ENCODE measurements at regions not wholly inside any gene's neighbourhood (a gene's known extent, or its start where the extent isn't known, plus 50 kb on each side); places are given as distances from the start of the nearest gene placed in this dataset.
"Not testable (repeated sequence)": the region's sequence is repeated elsewhere in the genome, so short reads cannot be mapped to it uniquely, and the experiment has no call there.

DNA sequence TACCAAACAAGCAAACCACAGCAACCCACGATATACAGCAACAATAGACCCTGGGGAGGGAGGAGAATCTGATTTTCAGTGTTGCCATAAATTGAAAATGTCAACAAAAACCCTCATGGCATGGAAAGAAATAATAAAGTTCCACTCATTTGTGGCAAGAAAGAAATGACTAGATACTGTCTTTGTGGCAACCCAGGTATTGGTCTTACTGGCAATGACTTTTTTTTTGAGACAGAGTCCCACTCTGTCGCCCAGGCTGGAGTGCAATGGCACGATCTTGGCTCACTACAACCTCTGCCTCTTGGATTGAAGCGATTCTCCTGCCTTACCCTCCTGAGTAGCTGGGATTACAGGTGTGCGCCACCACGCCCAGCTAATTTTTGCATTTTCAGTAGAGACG lies 204.0 kb downstream of the NPIPA7 start:
- H3K36me3 Mint-ChIP-seq (ENCODE audit: low read depth); H3K4me1 Mint-ChIP-seq (ENCODE audit: low read depth); H3K9me3 Mint-ChIP-seq; H3K4me3 Mint-ChIP-seq; H3K27me3 Mint-ChIP-seq; H3K27ac Mint-ChIP-seq; intact Hi-C loops (cut with micrococcal nuclease): not testable (repeated sequence)

DNA sequence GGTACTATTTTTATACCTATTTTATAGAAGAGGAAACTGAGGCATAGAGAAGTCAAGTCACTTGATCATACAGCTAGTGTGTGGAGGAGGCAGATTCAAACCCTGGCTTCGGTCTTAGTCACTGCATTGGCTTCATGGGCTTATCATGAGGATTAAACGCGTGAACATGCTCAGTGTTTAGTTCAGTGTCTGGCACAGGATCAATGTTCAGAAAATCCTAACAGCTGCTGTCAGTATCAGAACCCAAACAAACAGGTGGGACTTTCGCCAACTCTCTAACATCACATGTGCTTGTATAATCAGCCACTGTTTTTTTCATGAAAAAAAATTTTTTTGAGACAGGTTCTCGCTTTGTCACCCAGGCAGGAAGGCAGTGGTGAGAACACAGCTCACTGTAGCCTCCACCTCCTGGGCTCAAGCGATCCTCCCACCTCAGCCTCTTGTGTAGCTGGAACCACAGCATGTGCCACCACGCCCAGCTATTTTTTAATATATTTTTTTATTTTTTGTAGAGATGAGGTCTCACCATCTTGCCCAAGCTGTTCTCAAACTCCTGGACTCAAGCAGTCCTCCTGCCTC lies 207.2 kb downstream of the NPIPA7 start:
- H3K9me3 Mint-ChIP-seq; intact Hi-C loops (cut with micrococcal nuclease); H3K27me3 Mint-ChIP-seq; H3K27ac Mint-ChIP-seq; H3K36me3 Mint-ChIP-seq (ENCODE audit: low read depth); H3K4me3 Mint-ChIP-seq; H3K4me1 Mint-ChIP-seq (ENCODE audit: low read depth): not testable (repeated sequence)

- intact Hi-C loops (cut with micrococcal nuclease): not testable (repeated sequence)
Observed at GRCh38 chr16:16586969-16587368, 208.0 kb downstream of the NPIPA7 start.

DNA sequence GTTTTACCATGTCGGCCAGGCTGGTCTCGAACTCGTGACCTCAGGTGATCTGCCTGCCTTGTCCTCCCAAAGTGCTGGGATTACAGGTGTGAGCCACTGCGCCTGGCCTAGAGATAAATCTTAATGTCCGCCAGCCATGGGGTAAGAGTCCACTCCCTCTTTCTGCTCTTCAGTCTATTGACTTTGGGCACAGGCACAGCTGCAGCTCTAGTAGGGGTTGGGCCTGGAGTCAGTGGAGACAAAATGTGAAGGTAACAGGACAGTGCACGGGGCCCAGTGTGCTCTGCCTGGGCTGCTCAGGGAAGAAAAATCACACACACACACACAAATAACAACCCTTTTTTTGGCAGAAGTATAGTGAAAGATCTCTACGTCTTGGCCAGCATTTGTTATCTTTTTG lies 209.5 kb downstream of the NPIPA7 start:
- H3K27ac Mint-ChIP-seq; H3K4me1 Mint-ChIP-seq (ENCODE audit: low read depth); H3K4me3 Mint-ChIP-seq; H3K9me3 Mint-ChIP-seq; H3K27me3 Mint-ChIP-seq; H3K36me3 Mint-ChIP-seq (ENCODE audit: low read depth); intact Hi-C loops (cut with micrococcal nuclease): not testable (repeated sequence)

More at GRCh38 chr16:16586969-16587368, 208.0 kb downstream of the NPIPA7 start:
- not testable (repeated sequence) for H3K4me1 Mint-ChIP-seq (ENCODE audit: low read depth); H3K36me3 Mint-ChIP-seq (ENCODE audit: low read depth); H3K4me3 Mint-ChIP-seq; H3K27ac Mint-ChIP-seq; H3K27me3 Mint-ChIP-seq; H3K9me3 Mint-ChIP-seq

DNA sequence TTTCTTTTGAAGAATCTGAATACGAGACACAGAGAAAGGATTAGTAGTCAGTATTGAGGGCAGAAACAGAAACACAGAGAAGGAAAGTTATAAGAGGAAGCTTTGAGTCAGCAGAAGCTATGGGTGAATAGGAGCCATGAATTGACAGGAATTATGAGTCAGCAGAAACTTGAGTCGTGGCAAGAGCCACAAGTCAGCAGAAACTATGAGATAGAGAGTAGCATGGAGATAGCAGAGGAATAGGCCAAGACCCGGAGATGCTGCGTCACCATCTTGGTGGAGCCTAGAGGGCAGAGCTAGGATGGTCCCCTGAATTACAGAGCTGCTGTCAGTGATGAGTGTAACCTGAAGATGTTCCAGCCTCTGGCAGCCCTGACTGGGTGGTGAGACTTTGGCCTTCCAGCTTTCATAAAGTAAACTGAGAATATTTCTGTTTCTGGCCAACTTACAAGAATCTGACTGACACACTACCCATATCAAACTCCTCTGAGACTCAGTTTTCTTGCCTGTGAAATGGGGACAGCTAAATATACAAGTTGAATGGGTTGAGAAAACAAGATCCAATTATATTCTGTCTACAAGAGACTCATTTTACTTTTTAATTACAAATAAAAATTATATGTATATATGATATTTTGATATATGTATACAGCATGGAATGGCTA lies 211.8 kb downstream of the NPIPA7 start:
- intact Hi-C loops (cut with micrococcal nuclease); H3K9me3 Mint-ChIP-seq; H3K27me3 Mint-ChIP-seq; H3K27ac Mint-ChIP-seq; H3K4me3 Mint-ChIP-seq; H3K4me1 Mint-ChIP-seq (ENCODE audit: low read depth); H3K36me3 Mint-ChIP-seq (ENCODE audit: low read depth): not testable (repeated sequence)

- H3K4me1 Mint-ChIP-seq (ENCODE audit: low read depth); H3K9me3 Mint-ChIP-seq; H3K4me3 Mint-ChIP-seq; H3K27ac Mint-ChIP-seq; H3K36me3 Mint-ChIP-seq (ENCODE audit: low read depth); H3K27me3 Mint-ChIP-seq; intact Hi-C loops (cut with micrococcal nuclease): not testable (repeated sequence)
Observed at GRCh38 chr16:16593156-16593863, 214.4 kb downstream of the NPIPA7 start.

- H3K9me3 Mint-ChIP-seq; intact Hi-C loops (cut with micrococcal nuclease); H3K27ac Mint-ChIP-seq; H3K36me3 Mint-ChIP-seq (ENCODE audit: low read depth); H3K4me1 Mint-ChIP-seq (ENCODE audit: low read depth); H3K27me3 Mint-ChIP-seq; H3K4me3 Mint-ChIP-seq: not testable (repeated sequence)
Observed at GRCh38 chr16:16595029-16595718, 216.2 kb downstream of the NPIPA7 start.

DNA sequence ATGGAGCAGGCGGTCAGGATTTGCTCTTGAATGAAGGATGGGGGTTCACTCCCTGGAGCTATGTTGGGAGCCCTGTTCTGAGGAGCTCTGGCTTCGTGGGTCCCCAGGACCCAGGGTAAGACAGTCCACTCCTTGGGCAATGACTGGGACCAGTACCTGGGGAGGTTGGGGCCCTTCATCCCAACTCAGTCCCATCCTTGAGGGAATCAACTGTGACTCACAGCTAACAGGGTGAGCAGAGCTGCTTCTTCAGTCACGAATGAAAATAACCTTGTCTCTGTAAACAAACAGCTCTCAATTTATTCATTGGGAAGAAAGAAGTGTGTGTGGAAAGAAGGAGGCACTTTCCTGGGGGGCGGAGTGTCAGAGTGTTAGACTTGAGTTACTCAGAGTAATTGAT lies 222.3 kb downstream of the NPIPA7 start:
- H3K9me3 Mint-ChIP-seq; H3K27me3 Mint-ChIP-seq; H3K36me3 Mint-ChIP-seq (ENCODE audit: low read depth); H3K27ac Mint-ChIP-seq; H3K4me1 Mint-ChIP-seq (ENCODE audit: low read depth); H3K4me3 Mint-ChIP-seq; intact Hi-C loops (cut with micrococcal nuclease): not testable (repeated sequence)

DNA sequence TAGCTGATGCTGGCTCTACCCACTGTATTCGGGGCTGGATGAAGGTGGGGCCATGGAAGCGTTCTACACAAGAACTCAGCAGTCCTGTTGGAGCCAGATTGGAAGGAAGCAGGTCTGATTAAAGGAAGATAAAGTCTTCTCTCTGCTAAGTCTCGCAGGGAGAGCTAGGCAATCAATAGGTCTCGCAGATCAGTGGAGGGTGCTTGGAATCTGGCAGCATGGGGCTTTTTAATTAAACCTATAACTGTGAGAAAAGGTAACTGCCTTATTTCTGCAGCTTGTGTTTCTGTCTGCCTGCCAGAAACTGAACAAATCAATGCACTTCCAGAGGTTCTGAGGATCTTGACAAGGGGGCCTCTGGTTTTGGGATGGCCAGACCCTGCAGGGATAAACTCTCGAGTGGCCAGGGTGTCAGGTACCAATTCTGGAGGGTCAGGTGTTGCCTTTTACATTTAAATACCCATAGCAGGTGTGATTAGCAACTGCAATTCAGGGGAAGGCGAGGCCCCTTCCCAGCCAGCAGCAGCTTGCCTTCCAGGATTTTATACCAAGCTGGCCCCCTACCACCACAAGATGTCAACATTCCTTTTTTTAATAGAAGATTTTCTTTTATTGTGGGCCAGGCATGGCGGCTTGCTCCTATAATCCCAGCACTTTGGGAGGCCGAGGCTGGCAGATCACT lies 228.6 kb downstream of the NPIPA7 start:
- intact Hi-C loops (cut with micrococcal nuclease); H3K36me3 Mint-ChIP-seq (ENCODE audit: low read depth): not testable (repeated sequence)

DNA sequence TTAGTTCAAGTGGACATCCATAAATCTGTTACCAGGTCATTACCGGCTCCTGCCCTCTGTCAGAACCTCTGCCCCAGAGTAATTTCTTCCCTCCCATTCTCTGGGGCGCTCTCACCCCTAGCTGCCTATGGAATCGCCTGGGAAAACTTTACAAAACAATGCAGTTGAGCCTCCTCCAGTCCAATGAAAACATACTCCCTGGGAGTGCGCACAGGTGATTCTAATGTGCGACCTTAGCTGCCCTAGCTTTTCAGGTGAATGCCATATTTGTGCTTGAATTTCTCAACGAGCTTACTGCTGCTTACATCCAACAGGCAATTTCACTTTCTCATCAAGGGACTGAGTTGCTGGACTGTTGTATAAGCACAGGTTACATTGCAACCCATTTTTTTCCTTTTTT lies 230.7 kb downstream of the NPIPA7 start:
- H3K27ac Mint-ChIP-seq; H3K27me3 Mint-ChIP-seq; H3K4me3 Mint-ChIP-seq; H3K4me1 Mint-ChIP-seq (ENCODE audit: low read depth); H3K9me3 Mint-ChIP-seq; intact Hi-C loops (cut with micrococcal nuclease); H3K36me3 Mint-ChIP-seq (ENCODE audit: low read depth): not testable (repeated sequence)

More for the DNA sequence above, 228.6 kb downstream of the NPIPA7 start:
- not testable (repeated sequence) for H3K4me3 Mint-ChIP-seq; H3K27ac Mint-ChIP-seq; H3K4me1 Mint-ChIP-seq (ENCODE audit: low read depth); H3K9me3 Mint-ChIP-seq; H3K27me3 Mint-ChIP-seq

DNA sequence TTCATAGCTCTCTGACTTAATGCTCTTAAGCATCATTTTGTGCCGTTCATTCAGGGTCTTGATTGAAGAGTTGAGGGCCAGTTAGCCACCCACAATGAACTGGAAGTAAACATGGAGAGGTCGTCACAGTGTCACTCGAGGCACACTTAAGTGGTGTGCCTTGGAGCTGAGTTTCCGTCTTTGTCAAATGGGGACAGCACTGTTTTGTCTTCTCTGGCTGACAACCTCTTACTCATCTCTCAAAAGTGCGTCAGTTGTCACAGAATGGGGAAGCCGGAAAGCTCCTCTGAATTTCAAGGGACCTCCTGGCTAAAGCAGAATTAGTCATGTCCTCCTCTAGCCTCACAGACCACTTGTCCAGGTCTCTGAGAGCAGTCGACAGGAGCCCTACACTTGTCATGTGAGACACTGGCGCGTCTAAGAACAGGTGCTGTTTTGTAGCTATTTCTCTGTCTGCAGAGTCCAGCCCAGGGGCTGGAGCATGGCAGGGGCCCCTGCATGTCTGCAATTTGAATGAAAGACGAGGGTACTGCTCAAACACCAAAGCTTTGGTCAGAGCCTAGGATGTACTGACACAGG lies 231.5 kb downstream of the NPIPA7 start:
- H3K4me1 Mint-ChIP-seq (ENCODE audit: low read depth); H3K4me3 Mint-ChIP-seq; H3K36me3 Mint-ChIP-seq (ENCODE audit: low read depth); H3K9me3 Mint-ChIP-seq; H3K27me3 Mint-ChIP-seq; intact Hi-C loops (cut with micrococcal nuclease); H3K27ac Mint-ChIP-seq: not testable (repeated sequence)

DNA sequence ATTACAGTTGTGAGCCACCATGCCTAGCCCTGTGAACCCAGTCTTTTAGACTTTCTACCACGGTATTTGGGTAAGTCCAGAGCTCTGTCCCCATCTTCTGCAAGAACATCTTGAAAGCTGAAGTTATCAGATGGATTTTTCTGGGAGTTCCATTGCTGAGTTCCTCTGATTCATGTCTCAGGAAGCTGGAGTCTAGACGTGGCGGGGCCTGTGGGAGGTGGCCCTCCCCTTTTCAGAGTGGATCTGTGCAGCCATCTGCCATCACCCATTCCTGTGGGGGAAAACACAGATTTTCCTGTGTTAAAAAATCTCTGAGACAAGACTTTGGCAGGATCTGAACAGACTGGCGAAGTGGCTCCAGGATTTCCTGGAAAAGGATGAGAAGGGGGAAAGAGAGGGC lies 234.3 kb downstream of the NPIPA7 start:
- H3K36me3 Mint-ChIP-seq (ENCODE audit: low read depth); intact Hi-C loops (cut with micrococcal nuclease); H3K4me3 Mint-ChIP-seq; H3K4me1 Mint-ChIP-seq (ENCODE audit: low read depth); H3K27ac Mint-ChIP-seq; H3K27me3 Mint-ChIP-seq; H3K9me3 Mint-ChIP-seq: not testable (repeated sequence)

DNA sequence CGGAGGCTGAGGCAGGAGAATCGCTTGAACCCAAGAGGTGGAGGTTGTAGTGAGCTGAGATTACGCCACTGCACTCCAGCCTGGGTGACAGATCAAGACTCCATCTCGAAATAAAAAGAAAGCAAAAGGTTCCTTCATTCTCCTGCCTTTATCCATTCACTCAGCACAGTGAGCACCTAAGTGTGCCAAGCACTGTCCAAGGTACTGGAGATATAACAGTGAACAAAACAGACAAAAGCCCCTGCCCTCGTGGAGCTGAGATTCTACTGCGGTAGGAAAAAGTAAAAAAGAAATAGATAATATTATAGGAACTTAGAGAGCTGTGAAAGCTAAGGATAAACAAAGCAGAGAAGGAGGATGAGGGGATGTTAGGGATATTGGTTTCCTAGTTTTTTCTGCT lies 235.5 kb downstream of the NPIPA7 start:
- H3K4me1 Mint-ChIP-seq (ENCODE audit: low read depth); H3K4me3 Mint-ChIP-seq; H3K9me3 Mint-ChIP-seq; H3K27ac Mint-ChIP-seq; intact Hi-C loops (cut with micrococcal nuclease); H3K27me3 Mint-ChIP-seq; H3K36me3 Mint-ChIP-seq (ENCODE audit: low read depth): not testable (repeated sequence)

GRCh38 chr16:16618963-16619465 lies 240.1 kb downstream of the NPIPA7 start:
- H3K27me3 Mint-ChIP-seq; H3K27ac Mint-ChIP-seq; H3K4me1 Mint-ChIP-seq (ENCODE audit: low read depth); H3K36me3 Mint-ChIP-seq (ENCODE audit: low read depth); intact Hi-C loops (cut with micrococcal nuclease); H3K9me3 Mint-ChIP-seq; H3K4me3 Mint-ChIP-seq: not testable (repeated sequence)

Measured in dendritic cell treated with granulocyte-macrophage colony-stimulating factor and Interleukin-4, amounts not matched to agents 40 ng/mL and 50 ng/mL, for 4 days (primary cell).